Astrocyte of the spinal cord (primary cell): ENCODE measurements at regions not wholly inside any gene's neighbourhood (a gene's known extent, or its start where the extent isn't known, plus 50 kb on each side); places are given as distances from the start of the nearest gene placed in this dataset.

ENCODE experiments used
- DNase-seq: peaks from one replicate; pipeline ENCODE4 v3.0.0; 2011; ENCODE audit warnings: low read depth, low spot score
- H3K4me3 ChIP-seq: 2 replicates; pipeline ENCODE4 v1.5.1; 2011; ENCODE audit warnings: low read depth, mild to moderate bottlenecking, low read length, moderate library complexity
- in situ Hi-C: cut with HindIII; loops from 2 replicates; pipeline ENCODE4 v1.10.0; 2017; ENCODE audit warnings: low sequenced_read_pairs
- TF ChIP-seq, protein P1 (sequence below): IDR thresholded peaks from 2 replicates; pipeline ENCODE4 v1.5.1; 2012; ENCODE audit warnings: low read depth, mild to moderate bottlenecking, low read length, inconsistent platforms

DNA sequence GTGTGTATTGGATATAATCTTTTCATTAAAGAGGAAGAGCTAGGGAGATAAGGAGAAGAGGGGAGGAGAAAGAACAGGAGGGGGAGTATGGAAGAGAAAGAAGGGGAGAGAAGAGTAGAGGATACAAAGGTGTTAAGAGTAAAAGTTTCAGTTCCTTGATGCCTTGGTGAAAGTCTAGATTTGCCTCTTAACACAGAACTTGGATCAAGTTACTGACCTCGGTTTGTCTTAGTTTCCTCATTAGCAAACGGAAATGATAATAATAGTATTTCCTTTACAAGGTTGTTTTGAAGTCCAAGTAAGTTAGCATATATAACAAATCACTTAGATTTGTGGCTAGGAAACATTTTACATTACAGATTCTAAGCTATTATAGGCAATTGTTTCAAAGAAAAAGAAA is 287.1 kb downstream of the PPARGC1A start:
- in situ Hi-C loops: no loop called here
- TF ChIP-seq, protein P1, sequence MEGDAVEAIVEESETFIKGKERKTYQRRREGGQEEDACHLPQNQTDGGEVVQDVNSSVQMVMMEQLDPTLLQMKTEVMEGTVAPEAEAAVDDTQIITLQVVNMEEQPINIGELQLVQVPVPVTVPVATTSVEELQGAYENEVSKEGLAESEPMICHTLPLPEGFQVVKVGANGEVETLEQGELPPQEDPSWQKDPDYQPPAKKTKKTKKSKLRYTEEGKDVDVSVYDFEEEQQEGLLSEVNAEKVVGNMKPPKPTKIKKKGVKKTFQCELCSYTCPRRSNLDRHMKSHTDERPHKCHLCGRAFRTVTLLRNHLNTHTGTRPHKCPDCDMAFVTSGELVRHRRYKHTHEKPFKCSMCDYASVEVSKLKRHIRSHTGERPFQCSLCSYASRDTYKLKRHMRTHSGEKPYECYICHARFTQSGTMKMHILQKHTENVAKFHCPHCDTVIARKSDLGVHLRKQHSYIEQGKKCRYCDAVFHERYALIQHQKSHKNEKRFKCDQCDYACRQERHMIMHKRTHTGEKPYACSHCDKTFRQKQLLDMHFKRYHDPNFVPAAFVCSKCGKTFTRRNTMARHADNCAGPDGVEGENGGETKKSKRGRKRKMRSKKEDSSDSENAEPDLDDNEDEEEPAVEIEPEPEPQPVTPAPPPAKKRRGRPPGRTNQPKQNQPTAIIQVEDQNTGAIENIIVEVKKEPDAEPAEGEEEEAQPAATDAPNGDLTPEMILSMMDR: no peak
- DNase-seq: no peak
- H3K4me3 ChIP-seq: no peak overlapping the region

DNA sequence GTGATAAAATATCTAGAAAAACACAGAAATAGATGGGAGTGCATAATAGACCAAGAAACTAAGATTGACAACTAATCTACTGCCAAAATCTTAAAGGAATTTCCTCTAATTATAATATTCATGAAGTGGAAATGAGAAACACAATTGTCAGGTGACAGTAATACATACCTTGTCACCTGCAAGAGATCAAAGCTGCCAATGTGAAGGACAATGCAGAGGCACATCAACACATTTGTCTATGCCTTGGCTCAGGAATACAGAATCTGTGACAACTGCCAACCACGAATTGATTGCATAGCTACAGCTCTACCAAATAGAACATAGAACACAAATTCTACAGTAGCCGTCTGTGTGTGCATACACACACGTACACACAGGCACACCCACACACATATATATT is 295.7 kb downstream of the PPARGC1A start:
- no peak overlapping the region for H3K4me3 ChIP-seq
- TF ChIP-seq, protein P1: no peak
- no peak for DNase-seq
- in situ Hi-C loops: no loop called here

DNA sequence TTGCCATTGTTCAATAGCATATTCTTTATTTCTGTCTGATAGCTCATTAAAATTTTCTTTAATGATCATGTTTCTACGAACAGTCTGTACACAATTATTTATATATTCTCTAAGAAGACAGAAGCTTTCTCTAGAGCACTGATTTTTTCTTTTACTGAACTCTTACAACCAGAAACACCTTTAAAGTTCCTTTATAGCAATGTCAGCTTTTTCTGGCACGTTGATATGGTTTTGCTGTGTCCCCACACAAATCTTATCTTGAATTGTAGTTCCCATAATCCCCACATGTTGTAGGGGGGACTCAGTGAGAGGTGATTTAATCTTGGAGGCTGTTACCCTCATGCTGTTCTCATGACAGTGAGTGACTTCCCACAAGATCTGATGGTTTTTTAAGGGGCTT is 299.4 kb downstream of the PPARGC1A start:
- no peak overlapping the region for H3K4me3 ChIP-seq
- no peak for DNase-seq
- TF ChIP-seq, protein P1: no peak
- in situ Hi-C loops: no loop called here

DNA sequence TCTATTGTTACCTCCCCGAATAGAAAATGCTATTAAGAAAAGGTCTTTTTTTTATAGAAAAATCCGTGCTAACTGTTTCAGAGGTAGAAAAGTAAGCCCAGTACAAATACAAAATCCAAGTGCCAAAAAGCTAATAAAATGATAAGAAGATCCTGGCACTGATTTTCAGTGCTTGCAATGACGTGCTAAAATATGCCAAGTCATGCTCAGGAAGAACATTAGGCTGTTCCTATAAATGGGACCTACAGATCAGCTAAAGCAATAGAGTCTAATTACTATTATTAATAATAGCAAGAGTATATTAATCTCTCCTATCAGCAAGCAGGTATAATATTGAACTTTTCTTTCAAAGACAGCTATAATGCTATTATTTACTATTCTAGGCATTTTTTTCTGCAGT is 305.8 kb downstream of the PPARGC1A start:
- in situ Hi-C loops: no loop called here
- DNase-seq: no peak
- no peak overlapping the region for H3K4me3 ChIP-seq
- TF ChIP-seq, protein P1: no peak

DNA sequence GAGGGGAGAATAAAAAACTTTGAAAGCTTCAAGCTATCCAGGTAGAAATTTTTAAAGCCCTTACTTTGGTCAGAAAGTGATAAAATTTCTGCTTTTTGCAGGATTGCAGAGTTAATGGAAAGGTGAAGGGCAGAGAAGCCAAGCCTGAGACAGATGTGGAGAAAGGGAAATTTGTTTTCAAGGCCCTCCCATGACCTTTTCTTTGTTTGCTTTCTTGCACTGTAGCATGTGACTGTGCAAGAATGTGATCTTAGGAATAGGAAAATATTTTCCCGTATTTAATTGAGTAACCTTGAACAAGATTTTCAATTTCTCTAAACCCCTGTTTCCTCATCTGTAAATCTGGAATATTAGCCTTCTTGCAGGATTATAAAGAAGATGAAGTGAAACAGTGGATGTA is 307.2 kb downstream of the PPARGC1A start:
- no peak for DNase-seq
- TF ChIP-seq, protein P1: no peak
- no peak overlapping the region for H3K4me3 ChIP-seq
- in situ Hi-C loops: no loop called here

DNA sequence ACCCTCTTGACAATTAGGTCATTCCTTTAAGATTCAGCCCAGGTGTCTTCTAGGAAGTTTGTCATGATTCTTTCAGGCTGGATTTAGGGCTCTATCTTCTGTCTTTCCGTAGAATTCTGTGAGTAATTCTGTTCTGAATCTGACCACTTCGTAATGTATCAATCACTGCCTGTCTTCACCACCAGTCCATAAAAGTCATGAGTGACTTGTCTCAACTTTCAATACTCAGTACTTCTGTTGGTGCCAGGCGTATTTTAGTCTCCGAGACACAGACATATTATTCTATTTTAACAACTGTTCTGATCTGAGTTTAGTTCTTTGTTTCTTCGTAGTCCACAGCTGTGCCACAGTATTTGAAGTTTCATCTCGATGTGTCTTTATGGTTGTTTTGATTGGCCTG is 310.7 kb downstream of the PPARGC1A start:
- no peak for DNase-seq
- in situ Hi-C loops: no loop called here
- TF ChIP-seq, protein P1: no peak
- H3K4me3 ChIP-seq: no peak overlapping the region

DNA sequence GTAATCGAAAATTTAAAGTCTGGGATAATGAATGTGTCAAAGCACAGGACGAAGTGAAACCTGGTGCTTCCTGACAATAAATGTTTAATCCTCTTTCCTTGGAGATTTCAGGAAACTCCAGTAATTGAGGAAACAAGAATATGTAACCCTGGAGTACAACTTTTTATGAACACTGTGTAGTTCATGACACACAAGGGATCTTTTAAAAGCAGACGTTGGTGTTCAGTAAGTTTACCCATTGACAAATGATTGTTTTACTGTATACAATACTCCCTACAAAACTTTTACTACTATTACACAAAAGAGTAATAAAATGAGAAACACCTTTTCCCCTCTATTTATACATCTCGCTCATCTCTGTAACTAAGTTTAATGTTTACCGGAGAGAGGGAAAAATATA is 312.4 kb downstream of the PPARGC1A start:
- no peak for DNase-seq
- in situ Hi-C loops: no loop called here
- no peak overlapping the region for H3K4me3 ChIP-seq
- TF ChIP-seq, protein P1: no peak
